DMS 273 (cell line): ENCODE measurements at regions not wholly inside any gene's neighbourhood (a gene's known extent, or its start where the extent isn't known, plus 50 kb on each side); places are given as distances from the start of the nearest gene placed in this dataset.
A peak's percentile ranks its signal among the peaks of the same experiment; 100 is the strongest.

Experiments
- DNase-seq: peaks from one replicate; lab custom pipeline; 2025; ENCODE audit not compliant: unreplicated experiment; lab: John Stamatoyannopoulos, UW

DNA sequence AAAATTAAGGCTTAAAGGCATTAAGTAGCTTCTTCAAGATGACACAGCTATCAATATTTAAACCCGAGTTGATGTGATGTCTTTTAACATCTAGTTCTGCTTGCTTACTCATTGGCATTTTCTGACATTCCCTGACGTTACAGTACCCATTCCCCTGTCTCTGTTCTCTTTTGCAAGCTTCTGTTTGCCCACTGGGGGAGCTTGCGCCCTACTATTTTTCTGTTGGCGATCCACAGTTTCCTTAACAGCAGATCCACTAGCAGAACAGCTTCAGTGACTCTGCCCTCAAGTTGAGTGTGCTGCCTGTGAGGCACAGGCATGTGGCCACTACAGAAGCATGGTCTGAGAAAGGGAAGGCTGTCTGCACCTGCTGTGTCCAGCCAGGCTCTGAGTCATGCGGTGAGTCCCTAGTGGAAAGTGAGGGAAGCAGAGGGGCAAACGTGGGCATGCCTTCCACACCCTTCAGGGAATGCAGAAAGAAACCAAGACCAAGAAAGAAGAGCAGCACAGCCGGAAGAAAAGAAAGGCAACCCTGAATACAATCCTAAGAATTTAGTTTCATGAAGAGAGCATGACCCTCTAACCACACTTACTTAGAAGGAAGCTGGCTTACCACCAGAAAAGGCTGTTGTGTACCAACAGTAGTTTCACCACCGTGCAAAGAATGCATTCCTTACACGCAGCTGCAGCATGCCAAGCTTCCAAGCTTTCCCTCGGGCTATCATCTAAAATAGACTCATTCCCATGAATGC lies 97.7 kb upstream of the VGLL2 start:
- no peak for DNase-seq

DNA sequence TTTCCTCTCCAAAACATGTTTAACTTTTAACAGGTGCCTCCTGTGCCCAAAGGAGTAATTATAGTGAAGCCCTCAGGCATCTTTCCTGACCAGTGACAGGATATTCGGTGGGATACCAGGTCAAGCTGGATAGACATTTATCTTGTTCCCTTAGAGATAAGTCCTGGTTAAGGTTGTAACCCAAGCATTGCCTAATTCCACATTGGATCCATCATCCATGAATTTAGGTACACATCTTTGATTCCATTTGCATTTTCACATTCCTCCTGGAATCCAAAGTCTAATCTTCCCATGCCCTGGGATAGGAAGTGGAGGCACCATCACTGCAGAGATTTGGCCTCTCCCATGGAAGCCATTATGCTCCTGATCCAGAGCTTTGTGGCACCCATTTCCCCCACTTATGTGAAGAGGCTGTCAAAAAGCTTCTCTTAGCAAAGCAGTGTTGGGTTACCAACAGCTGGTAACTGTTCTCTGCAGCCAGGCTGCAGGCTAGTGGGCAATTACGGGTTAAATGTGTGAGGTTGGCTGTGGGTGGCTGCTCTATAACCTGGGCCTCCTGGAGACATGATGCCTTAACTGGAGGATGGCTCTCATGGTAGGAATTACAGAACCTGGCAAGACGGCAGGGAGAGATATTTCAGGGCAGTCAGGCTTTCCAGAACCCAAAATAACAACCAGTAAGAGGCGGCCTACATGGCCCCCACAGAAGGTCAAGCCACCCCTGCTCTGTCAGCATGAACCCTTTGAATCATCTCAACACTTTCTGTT lies 96.9 kb upstream of the VGLL2 start:
- DNase-seq: no peak

DNA sequence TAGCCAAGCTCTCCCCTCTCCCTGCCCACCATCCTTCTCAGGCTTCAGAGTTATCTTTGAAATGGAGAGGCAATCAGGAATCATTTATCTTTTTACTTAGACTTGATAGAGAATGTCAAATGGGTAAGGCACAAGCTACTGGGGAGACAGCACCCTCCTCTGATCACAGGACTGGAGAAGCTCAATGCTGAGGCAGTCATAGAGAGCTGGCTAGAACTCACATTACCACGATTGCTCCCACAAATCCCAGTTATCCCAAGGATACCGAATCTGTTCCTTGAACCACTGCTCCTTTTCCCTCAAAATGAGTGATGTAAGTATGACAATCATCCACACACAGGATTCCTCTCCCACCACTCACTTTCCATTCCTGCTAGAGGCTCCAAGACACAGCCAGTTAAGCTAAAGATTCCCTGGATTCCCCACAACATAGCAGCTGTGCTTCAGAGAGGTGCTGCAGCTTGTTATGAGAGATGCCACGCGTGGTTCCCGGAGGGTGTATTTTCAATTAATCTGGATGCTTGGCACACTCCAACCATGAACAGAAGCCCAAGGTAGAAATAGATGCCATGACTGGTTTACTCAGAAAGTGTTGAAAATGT lies 96.2 kb upstream of the VGLL2 start:
- DNase-seq: no peak

DNA sequence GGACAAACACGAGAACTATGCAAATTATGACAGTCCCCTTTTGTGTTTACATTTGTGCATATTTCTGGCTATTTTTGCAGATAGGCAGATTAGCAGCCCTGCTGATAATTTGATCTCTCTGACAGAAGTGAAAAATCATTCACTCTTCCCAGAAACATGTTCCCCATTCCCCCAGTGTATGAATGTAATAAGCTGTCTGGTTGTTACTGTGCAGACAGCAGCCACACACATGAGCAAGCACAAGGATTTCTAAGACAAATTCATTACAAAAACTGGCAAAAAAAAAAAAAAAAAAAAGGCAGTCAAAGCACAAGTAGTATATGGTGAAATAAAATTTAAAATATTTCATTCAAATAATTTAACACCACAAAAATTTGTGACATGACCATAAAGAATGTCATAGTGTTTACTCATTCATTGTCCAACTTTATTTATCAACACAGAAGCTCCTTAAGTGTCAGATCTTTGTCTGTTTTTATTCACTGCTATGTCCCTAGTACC lies 95.5 kb upstream of the VGLL2 start:
- no peak for DNase-seq

DNA sequence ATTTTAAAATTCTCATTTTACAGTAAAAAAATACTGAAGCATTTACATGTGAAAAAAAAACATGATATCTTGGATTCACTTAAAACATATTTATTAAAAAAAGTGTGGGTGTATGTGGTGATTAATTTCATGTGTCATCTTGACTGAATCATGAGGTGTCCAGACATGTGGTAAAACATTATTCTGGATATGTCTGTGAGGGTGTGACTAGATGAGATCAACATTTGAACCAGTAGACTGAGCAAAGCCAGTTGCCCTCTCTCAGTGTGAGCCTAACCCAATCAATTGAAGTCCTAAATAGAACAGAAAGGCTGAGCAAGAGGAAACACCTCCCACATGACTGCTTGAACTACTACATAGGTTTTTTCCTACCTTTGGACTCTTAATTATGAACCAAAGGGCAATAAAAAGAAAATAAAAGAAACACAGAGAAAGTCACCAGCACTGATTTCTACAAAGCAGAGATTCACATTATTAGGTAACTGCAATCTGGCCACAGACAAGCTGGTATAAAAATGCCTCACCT lies 90.5 kb upstream of the VGLL2 start:
- no peak for DNase-seq

DNA sequence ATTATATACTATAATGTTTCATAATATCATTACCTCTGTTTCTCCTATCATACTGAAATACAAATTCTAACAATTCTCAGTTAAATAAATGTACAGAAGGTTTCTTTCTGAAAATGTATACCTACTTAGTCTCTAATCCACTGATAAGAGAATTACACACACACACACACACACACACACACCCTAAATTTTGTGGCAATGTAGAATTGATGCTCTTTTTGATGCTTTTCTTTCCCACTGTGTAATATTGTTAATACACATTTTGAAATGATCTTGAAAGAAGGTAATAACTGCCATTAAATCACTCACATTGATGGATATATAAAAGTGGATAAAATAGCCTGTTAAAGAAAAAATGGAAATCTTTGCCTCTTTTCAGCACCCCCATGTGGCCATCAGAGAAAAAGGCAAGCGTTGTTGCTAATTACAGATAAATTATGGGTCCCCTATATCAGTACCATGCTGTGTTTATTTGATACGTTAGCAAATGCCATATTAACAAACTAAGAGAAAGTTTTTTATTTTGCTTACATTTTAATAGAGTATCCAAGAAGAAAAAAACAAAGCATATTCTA lies 76.6 kb upstream of the VGLL2 start:
- DNase-seq: peak; percentile 14

DNA sequence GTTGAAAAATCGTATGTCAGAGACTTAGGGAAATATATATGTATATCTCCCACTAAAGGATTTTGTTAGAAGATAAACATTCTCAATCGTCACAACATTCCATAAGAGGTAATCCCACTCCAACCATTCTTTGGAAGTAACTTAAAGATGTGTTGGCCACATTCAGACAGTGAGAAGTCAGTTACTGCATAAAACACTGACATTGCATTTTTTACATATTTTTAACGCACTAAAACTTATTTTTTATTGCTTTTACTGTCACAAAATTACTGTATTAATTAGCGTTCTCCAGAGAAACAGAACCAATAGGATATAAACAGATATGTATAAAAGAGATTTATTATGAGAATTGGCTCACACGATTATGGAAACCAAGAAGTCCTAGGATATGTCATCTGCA lies 74.3 kb upstream of the VGLL2 start:
- no peak for DNase-seq

DNA sequence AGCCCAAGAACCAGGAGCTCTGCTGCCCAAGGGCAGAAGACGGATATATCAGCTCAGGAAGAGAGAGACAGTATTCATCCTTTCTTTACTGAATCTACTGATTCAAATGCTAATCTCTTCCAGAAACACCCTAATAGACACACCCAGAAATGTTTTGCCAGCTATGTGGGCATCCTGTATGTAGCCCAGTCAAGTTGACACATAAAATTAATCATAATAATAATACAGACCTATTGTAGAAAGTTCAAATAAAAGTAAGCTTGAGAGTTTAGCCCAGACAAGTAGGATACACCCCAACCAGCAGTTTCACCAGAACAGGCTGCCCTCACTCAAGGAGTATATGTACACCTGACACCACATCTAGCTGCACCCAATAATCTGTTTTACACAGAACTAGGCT lies 73.9 kb upstream of the VGLL2 start:
- DNase-seq: no peak

DNA sequence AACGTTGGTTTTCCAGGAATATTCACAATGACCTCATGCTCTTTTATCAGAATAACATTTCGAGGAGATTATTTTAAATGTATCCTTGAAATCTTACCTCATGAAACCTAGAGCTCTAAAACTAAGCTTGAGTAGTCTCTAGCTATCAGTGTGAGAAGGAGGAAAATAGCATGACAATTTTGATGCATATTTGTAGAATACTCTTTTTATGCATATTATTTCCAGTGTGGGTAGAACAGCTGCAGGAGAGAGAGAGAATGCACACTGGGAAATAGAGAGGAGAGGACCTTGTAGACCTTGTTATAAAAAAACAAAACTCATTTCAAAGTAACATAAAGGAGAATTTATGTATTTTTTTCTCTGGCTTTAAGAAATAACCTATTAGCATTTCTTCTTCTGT lies 71.1 kb upstream of the VGLL2 start:
- DNase-seq: no peak

DNA sequence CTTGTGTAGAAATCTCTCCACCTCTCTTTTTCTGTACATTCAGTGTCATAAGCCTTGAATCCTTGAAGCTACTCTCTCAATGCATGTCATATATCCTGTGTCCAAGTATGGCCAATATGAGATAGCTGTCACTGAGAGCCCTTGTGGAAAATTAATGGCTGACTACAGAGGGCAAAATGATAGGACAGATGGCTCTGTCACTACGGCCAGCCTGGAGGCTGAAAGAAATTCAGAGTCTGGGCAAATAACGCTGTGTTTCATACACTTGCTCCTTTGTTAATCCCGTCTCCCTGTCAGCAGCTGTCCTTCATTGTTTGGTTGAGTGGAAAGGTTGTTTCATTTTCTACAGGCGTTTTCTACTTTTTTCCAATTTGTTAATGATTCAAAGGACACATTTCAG lies 70.4 kb upstream of the VGLL2 start:
- DNase-seq: no peak

DNA sequence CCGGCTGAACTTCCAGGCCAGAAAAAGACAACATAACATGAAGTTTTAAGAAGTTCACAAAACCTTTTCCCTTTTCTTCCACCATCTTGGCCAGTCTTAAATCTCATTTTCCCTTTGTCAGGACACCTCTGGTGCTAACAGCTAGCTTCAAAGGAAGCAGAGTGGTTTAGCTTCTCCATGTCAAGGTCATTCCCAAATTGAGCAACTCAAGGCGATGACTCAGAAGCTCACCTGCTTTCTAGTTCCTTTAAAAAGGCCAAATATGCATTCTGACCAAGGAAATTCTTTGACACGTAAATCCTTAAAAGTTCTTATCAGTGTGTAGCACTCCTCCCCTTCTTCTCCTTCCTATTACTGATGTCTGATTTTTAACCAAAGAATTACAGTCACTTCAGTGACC lies 69.6 kb upstream of the VGLL2 start:
- no peak for DNase-seq

DNA sequence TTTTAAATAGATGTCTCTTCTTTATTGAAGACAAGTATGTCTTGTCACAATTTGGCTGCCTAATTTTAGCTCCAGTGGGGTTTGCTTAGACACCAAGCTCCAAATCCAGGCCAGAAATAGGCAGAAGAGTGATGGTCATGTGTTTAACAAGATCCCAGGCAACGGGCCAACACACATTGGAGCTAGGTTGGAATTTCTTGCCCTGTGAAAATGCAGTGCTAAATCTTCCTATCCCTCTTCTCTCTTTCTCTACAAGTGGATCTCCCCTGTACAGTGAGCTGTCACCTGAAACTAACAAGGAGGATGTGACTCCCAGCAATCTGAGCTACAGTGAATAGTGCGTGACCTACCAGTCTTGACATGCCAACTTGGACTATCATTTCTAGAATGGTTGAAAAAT lies 65.3 kb upstream of the VGLL2 start:
- no peak for DNase-seq

DNA sequence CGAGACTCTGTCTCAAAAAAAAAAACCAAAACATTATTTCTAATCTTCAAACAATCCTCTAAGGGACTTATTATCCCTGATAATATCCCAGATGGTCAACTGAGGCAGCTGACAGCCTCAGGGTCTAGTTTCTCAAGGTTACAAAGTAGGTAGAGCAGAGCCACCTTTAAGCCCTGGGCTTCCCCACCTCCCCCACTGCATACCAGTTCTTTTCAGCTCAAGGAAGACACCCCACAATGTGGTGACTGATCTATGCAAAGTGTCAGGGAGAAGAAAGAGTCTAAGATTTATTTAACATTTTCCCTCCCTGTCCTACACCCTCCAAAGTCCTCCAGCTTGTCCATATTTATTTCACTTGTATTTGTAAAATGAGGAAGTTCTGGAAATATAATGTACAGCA lies 60.5 kb upstream of the VGLL2 start:
- DNase-seq: no peak

DNA sequence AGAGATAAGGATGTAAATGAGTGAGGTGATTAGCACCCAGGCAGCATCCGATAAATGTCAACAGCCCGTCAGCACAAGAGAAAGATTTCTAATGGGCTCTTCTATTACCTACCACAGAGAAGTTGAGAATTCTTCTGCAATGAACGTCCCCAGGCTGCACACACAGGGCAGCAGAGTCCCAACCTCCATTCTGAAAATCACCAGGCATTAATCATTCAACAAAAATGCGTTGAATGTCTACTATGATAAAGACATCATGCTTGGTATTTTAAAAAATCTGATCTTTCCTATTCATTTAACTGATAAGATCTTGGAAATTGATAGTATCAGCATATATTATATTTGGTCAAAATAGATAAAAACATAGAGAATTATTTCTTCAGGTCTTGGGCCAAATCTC lies 59.5 kb upstream of the VGLL2 start:
- DNase-seq: no peak

DNA sequence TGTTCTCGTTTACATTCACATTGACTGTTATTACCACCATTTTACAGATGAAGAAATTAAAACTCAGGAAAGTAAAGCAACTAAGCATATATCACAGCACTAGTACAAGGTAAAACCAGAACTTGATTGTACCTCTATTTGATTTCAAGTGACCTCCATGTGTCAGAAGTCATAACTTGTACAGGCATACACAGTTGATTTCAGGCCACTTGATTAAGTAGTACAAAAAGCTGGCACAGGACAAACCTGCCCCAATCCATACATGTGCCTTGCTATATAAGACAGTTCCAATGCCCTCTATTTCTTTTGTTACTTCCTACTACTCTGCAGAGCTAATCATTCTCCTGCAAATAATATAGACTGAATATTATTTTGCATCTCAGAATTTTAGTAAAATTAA lies 58.8 kb upstream of the VGLL2 start:
- no peak for DNase-seq

DNA sequence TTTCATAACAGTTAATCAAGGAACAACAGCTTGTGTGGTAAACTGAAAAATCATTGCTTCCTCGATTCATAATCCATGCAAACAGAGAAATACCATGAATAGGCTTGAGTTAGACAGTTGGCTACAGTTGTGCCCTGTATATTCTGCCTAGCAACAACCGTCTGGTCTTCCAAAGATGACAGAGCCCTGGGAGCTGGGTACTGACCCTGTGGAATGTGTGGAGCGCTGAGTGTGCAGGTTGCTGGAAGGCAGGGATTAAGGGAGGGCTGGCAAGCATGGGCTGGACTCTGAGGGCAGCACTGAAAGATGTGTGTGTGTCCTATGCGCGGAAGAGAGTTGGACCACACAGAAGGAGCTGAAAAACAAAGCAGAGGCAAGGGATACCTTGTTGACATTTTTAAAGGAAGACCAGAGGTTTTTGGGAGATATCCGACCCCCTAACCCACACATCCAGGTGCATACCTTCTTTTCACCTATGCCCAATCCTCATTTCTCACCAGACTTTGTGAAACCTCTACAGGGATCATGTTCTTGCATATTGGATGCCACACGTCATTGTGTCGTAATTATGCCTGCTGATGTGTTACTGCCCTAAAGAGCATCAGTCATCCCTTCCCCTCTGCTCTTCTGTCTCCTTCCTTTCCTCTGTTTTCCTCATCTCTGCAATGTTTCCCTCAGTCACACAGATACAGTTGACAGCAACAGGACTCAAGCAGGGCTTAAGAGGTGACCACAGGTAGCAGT lies 58.2 kb upstream of the VGLL2 start:
- DNase-seq: peak; percentile 6

DNA sequence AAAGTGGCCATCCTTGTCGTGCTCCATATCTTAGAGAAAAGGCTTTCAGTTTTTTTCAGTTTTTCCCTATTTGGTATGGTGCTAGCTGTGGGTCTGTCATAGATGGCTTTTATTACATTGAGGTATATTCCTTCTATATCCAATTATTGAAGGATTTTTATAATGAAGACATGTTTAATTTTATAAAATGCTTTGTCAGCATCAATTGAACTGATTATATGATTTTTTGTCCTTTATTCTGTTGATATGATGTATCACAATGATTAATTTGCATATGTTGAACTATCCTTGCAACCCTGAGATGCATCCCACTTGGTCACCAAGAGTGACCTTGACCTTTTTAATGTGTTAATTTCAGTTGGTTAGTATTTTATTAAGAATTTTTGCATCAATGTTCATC lies 55.1 kb upstream of the VGLL2 start:
- no peak for DNase-seq

DNA sequence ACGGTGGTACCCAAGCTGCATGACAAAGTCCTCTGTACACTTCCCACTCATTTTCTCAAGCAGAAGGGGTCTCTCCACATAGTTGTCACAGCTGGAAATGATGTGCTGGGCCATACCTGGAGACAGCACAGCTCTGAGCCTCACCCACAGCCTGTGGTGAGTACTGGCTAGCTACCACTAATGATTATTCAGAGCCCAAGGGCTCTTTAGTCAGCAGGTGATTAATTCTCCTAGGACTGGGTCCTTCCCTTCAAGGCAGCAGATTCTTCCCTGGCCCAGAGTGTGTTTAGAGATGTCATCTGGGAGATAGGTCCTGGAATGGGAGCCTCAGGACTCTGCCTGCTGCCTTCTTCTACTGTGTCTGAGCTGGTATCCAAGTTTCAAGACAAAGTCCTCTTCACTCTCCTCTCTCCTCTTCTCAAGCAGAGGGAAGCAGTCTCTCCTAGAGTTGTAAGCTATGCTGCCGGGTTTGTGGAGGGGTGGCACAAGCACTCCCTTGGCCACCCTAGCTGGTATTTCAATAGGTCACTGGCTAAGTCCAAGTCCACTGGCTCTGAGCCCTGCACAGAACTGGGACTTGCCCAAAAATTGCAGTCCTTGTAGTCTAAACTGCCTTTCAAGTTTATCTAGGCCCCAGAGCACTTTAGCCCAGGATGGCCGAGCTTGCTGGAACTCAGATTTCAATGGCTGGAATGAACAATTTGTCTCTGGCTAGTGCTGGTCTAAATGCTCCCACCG lies 49.8 kb upstream of the VGLL2 start:
- DNase-seq: no peak
